Posterior cingulate gyrus (tissue), 11 donors: ENCODE measurements at regions not wholly inside any gene's neighbourhood (a gene's known extent, or its start where the extent isn't known, plus 50 kb on each side); places are given as distances from the start of the nearest gene placed in this dataset.

Experiments used
- DNase-seq, 10 donors: peaks; one replicate each; pipeline versions ENCODE4 v3.0.0 to v3.0.0-alpha.2; 2020 to 2021; ENCODE audit warnings: mixed read lengths in 3 of 10
- intact Hi-C: fragments of 100-400 bp; cut with DNase I; formaldehyde crosslinking; loops from one replicate; pipeline ENCODE4 v1.15.1; 2023

DNA sequence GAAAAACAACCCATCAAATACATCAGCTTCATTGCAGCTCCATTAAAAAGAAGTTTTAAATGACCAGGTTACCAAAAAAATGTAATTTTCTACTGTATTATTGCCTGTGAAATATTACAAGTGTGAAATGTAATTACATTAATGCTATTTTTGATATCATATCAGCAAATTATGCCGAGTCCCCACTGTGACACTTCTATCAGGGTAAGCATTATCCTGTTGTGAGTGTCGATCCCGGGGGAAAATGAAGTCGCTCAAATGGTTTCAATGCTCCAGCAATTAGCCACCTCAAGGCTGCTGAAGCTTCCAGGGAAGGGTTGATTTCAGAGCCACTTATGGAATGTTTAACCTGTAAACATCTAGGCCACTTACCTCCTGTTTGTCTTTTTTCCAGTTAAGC is 70.4 kb downstream of the RCN1 start:
- DNase-seq: no peak
- intact Hi-C loops: no loop called here

DNA sequence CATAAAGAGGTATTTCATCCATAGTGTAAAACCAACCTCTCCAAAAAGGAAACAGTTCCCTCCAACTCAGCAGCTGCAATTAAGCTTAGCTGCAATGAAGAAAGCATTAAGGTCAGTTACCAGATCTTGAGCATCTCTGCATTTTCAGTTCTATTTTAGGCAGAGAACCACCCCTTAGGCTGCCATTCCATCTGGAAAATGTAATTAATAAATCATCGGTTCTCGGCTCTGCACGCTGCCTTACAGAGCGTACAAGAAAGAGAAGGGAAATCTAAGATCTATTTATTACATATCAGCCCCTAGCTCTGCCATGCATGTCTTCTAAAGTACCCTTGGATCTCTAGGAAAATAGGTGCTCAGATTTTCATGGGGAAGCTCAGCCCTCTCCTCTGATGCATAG is 71.5 kb downstream of the RCN1 start:
- DNase-seq: no peak
- intact Hi-C loops: no loop called here

DNA sequence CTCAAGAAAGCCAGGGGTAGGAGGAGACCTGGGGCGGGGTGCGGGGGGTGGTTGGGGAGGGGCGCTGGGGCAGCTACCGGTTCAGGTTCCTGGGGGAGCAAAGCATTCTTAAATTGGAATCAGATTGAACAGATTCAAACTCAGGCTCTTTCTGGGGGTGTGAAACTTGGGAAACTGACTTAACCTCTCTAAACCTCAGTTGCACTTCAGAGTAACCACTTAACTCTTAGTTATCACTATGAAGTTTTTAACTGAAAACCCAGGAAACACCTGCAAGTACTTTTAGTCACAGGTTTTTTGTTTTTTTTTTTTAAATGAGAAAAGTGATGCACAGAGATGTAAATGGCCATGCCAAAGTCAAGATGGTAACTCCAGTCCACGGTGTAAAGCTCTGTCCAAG is 72.0 kb downstream of the RCN1 start:
- no peak for DNase-seq
- intact Hi-C loops: no loop called here

DNA sequence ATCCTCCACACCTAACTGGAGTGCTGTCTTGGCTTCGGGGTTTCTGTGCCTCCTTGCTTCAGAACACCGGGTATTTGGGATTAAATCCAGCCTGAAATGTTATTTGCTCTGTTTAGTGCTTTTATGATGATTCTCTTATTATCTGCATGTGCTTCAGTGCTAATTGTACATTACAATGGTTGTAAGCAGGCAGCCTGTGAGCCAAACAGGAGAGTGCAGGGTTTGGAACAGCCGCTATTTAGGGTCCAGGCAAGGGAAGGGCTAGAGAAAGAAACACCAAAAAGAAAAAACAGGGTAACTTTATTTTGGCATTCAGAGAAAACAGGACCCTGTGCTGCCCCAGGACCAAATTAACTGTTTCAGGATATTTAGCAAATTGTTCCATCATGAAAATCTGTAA is 72.7 kb downstream of the RCN1 start:
- no peak for DNase-seq
- intact Hi-C loops: no loop called here

DNA sequence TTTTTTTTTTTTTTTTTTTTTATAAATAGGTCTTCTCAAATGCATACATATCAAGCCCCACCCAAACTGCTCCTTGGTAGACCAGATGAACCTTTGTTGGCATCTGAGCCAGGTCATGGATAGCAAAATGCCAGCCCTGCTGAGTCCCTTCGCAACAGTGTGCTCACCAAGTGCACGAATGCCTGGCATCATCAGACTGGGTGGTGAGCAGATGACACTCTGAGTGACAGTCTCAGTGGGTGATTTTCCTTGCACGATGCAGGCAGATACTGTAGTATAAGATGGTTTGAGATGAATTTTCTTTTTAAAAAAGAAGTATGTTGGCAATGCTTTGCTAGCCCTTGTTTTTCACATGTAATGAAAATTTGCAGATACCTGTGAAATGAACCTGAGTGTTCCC is 74.0 kb downstream of the RCN1 start:
- no peak for DNase-seq

DNA sequence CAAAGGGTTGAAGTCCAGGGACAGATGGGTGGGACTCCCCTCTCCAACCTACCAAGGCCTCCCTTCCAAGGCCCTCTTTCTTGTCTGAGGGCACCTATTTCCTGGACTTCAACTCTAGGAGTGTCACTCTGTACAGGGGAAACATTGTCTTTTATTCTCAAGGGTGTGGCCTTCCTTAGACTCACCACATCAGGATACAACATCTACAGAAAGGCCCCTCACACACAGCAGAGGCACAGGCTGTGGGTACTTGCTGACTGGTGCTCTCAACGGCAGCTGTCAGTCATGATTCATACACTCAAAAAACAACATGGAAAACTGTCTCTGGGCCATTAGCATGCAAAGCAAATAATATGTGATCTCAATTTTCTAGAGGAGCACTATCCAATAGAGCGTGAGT is 78.0 kb downstream of the RCN1 start:
- intact Hi-C loops: no loop called here
- no peak for DNase-seq

More for the DNA sequence above, 74.0 kb downstream of the RCN1 start:
- intact Hi-C loops: no loop called here

DNA sequence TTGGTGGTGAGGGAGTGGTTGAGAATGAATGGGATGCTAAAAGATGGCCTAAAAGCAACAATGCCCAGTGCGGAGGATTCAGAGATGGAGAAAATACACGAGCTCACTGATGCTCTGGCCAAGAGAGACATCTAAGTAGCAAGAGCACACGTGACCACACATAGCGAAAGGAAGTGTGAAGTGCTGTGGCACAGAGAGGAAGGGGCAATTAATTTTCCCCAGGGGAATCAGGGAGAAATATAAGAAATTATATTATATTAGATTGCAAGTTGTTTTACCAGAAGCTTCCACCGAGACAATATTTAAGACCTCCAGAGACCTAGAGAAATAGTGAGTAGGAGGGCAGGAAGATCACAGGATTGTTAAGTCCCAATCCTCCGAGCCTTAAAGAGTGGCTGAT is 80.6 kb downstream of the RCN1 start:
- DNase-seq: no peak
- intact Hi-C loops: loop anchor here (5.0 to 10.0 kb wide), 2 partner anchors 123 to 1064 kb away; no protein-coding TSS in a partner anchor

DNA sequence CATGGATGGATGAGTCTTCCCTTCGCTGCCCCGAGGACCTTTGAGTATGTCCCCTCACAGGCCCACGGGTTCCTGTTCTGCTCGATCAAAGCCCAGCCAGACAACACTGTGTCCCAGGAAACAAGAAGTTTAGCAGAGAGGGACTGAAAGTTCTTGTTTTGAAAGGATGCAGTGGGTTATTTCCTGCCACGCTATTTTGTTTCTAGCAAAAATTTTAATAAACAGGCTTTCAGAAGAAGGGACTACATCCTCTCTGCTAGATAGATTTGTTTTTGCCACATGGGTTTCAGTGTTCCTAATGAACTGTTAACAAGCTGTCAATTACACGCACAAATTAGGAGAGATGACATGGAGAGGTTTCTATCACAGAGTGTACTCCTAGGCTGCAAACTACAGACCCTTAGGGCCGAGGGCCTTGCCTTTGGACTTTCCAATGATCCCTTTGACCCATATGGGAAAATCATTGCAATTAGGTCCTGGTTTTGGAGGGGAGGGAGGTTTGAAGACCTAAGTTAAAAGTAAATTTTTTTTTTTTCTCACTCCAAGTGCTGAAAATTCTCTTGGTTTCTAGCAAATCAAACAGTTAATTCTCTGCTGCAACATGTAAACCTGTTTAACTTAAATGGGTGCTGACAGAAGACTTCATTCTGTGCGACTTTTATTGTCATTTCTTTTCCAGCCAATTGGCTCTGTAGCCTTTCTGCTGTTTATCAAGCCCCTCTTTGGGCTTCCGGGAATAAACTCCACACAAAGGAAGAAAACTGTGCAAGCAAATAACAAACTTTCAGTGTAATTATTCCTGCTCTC is 81.4 kb downstream of the RCN1 start:
- intact Hi-C loops: loop anchor here (5.0 to 10.0 kb wide), 2 partner anchors 123 to 1065 kb away; no protein-coding TSS in a partner anchor
- DNase-seq: no peak

DNA sequence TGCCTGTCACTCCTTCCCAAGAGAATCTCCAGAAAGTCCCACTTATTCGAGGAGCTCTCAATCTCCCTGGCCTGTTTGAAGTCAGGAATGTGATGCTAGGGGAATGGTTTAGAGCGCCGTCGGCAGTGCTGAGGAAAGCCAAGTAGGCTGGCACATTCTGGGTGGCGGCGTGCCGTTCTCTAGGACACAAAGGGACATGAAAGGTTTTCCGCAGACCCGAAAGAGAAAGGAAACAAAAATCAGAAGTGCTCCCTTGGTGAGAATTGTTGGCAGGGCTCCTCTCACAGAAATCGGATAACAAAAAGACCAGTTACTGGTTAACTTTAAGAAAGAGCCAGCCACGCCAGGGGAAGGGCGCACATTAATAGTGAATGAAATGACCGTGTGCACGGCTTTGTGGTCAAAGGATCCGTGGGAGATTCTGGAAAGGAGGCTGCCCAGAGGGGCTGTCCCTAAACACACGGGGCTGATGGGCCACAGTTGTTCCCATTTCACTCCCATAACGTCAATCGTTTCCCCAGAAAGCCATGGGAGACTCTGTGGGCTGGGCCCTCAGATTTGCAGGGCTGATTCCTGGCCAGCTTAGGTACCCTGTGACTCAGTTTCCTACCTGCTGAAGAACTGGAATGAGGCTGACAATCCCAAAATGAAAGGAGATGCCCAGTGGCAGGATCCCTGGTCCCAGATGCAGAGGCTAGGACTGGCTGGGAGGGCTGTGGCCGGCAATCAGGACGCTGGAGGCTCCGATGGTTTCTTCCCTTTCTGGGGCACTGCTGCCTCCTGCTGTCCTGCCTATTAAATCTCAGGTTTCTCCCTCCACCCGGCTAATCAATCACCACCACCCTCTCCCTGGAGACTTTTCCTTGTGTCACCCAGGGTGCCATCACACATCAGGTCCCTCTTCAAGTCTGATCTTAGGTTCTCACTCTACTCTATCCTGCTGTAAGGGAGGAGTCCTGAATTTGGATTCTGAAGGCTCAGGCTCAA is 82.3 kb downstream of the RCN1 start:
- intact Hi-C loops: loop anchor here (5.0 to 10.0 kb wide), 2 partner anchors 122 to 1066 kb away; no protein-coding TSS in a partner anchor
- peak; percentile 35 to 93 (median 63) for DNase-seq

DNA sequence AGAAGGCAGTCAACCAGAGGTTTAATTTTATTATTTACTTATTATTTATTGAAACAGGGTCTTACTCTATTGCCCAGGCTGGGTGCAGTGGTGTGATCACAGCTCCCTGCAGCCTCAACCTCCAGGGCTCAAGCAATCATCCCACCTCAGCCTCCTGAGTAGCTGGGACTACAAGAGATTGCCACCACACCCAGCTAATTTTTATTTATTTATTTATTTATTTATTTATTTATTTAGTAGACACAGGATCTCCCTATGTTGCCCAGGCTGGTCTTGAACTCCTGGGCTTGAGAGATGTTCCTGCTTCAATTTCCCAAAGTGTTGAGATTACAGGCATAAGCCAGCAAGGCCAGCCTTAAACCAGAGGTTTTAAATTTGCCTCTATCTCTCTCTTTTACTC is 83.1 kb downstream of the RCN1 start:
- DNase-seq: no peak
- intact Hi-C loops: loop anchor here (5.0 to 10.0 kb wide), 2 partner anchors 121 to 1067 kb away; no protein-coding TSS in a partner anchor

DNA sequence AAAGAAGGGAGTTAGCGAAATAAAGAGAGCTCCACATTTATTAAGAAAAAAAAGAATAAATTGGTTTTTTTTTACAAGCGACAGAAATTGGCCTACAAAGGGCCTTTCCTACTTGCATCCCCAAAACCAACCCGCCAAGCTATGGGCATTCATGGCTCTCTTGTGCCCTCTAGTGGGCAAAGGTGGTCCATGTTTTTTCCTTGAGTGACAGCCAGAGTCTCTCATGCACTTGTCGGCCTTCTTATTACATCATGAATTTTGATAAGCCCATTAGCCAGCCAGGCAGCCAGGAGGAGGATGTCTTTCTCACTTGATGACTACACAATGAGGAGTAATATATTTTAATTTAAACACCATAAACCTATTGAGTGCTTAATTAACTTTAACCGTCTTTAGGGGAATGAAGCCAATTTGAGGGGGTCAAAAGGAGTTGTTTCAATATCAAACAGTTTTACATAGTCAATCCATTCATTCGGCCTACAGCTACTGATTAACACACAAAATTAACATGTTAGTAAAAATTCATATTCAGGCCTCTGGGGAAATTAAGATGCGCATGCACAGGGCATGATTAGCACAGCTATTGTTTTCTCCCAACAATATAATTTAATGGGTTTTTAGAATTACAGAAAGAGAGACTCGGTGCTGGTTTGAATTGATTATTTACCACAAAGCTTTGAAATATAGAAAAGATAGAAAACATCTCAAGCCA is 85.5 kb downstream of the RCN1 start:
- peak; percentile 41 to 94 (median 84) for DNase-seq
- intact Hi-C loops: loop anchor here (1.0 to 10.0 kb wide), 3 partner anchors 118 to 939 kb away; no protein-coding TSS in a partner anchor

DNA sequence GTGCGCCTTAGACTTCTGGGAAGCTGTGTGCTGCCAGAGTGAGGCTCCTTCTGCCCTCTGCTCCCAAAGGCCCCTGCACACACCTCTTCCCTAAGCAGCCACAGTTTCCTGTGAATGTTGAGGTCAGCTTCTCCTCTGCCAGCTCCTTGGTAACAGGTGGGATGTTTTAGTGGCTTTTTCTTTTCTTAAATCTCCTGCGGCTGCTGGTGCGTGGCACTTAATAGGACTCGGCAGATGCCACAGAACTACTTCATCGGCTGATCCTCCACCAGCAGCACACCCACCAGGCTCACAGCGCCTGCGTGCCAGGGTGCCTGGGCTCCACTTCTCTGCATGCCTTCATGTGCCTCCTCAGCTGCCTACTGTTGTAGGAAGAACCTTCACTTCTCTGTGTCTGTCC is 87.8 kb downstream of the RCN1 start:
- intact Hi-C loops: loop anchor here (5.0 to 10.0 kb wide), 2 partner anchors 116 to 941 kb away; no protein-coding TSS in a partner anchor
- no peak for DNase-seq

DNA sequence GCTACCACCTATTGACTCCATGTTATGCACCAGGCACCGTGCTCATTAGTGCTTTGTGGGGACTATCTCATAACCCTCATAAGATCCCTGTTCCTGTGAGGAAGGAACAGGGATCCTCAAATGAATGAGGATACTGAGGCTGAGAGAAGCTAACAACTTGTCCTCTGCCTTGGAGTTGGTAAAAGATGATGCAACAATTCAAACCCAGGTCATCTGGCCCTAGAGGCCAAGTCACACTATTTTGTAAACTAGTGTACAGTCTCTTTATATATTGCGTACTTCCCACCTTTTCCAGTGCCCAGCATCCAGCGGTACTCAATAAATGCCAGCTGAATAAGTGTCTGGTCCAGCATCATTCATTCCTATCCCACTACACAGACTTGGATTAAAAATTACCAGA is 92.6 kb downstream of the RCN1 start:
- DNase-seq: no peak
- intact Hi-C loops: no loop called here

DNA sequence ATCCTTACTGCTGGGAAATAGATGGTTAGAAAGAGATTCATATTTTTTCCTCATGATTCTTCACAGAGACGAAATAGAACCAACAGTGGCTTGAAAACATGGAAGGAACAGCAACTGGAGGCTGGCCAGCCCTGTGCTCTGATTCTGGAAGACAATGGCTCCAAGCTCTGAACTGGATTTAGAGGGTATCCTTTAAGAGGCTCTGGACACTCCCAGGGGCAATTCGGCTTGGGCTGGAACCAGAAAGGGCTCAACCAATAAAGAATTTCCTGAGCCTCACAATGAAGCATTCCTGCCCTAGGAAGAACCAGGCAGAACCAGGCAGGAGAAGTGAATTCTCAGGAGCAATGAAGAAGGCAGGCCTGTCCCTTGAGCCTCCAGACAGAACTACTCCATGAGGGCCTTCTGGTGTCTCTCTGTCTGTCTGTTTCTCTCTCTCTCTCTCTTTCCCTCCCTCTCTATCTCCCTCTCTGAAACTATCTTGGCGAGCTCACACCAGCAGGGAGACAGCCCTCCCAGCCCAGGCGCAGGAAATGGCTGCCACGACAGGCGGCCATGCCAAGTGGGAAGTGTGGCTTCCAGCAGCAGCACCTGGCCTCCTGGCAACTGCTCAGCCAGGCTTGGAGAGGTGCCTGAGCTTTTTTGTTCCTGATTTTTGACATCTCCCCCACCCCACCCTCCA is 93.3 kb downstream of the RCN1 start:
- DNase-seq: no peak
- intact Hi-C loops: no loop called here

DNA sequence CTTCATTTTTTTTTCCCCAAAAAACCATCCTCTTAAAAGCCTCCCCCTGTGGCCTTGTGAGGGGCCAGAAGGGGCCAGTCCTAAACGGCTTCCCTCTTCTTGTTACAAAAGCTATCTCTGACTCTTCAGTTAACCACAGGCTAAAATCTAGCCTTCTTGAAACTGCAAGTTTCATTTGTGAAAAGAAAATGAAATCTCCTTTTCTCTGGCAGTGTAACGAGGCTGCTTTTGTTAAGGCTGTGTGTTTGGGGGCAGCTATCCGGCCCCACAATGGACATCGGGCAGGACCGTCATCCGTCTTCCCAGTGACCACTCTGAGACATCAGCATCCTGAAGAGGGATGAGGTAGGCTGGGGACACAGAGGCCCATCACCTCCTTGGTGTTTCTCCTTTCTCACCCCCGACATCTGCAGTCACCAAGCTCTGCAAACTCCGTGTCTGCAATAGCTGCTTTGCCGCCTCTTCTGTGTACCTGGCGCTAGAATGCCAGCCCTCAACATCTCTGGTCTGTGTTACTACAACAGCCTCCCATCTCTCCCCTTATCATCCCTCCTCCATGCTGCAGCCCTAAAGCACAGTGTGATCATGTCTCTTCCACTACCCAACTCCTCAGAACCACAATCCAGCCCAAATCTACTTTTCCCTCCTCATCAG is 94.0 kb downstream of the RCN1 start:
- intact Hi-C loops: no loop called here
- no peak for DNase-seq

DNA sequence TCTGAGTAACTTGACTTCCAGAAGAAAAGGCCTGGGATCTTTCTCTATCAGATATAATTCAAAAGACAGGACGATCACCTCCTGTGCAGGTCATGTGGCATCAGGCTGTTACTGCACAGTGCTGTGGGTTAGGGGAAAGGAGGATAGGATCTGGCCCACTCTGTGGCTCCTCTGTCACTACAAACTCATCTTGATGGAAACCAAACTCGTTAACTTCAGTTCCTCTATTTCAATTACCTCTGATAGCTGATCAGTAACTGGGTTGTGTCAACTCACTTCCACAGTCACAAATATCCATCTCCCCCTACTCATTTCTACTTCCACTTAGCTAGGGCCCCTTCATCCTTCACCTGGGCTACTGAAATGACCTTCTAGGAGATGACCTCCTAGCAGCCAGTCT is 95.2 kb downstream of the RCN1 start:
- intact Hi-C loops: no loop called here
- DNase-seq: no peak

DNA sequence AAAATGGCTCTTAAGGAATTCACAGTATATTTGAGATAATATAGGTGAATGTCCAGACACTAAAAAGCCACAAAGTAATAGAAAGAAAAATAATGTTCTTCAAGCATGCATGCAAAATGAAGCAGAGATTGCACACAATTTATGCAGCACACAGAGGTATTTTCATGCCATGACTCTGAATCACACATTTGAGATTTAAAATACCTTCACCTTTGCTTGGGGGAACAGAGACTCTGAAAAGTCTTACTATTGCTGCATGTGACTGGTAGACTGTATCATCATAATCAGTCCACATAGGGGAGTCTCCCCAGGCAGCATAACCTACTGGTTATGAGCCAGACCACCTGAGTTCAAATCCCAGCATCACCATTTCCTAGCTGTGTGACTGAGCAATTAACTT is 96.2 kb downstream of the RCN1 start:
- DNase-seq: no peak
- intact Hi-C loops: no loop called here

DNA sequence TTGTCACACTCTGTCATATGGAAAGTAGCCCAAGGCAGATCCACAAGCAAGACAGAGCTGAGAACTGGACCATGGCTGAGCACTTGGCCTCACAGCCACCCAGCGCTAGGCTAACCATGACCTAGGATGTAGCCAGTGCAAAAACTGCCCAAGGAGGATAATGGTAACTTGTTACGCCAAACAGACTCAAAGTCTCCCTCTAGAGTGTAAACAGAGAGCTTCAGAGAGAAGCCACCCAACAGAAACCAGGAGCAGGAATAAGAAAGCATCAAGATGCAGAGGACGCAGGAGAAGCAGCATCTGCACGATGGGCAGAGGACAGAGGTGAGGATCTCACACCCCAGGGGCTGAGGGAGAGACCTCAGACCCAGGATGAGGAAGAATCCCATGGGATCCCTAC is 97.9 kb downstream of the RCN1 start:
- intact Hi-C loops: no loop called here
- DNase-seq: no peak

DNA sequence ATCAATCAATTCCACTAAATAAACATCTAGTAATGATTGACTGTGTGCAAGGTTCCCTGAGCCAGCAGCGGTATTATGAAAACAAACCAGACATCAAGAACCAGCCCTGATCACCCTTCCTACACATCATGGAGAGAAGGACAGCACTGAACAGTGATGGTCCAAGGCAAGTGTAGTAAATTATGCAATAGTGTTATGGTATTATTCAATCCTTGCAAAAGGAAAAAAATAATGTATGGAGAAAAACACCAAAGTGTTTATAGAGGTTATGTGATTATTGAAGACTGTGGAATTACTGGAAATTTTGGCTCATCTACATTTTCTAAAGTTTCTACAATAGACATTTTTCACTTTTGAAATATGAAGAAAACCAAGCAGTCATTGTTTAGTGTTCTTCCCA is 105.3 kb downstream of the RCN1 start:
- DNase-seq: no peak
- intact Hi-C loops: no loop called here
